ENCODE measurements at regions not wholly inside any gene's neighbourhood (a gene's known extent, or its start where the extent isn't known, plus 50 kb on each side); places are given as distances from the start of the nearest gene placed in this dataset.
A peak's percentile ranks its signal among the peaks of the same experiment; 100 is the strongest.

DNA sequence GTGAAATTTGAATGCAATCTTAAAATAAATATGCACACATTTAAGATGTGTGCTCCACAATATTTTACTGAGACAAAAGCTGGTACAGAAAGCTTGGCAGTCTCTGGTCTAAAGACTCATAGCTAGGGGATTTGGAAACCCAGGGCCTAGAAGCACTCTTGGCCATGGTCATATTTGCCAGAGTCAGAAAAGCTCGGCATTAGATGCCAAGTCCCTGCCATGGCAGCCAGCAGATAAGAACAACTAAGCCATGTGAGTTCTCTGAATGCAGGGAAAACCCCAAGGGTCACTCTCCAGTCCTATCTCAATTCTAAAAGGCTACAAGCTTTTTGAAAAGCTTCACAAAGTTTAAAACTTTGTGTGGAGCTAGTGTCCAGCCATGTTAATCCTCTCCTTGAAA lies 119.5 kb downstream of the FAM114A2 start:
- H3K9me3 ChIP-seq: no peaks in the 10 kb centered on the region
- H3K27me3 ChIP-seq: no peaks in the 10 kb centered on the region
- intact Hi-C loops (cut with DNase I): no loop called here
- no peaks in the 10 kb centered on the region for H3K4me1 ChIP-seq
- TF ChIP-seq, protein P1, sequence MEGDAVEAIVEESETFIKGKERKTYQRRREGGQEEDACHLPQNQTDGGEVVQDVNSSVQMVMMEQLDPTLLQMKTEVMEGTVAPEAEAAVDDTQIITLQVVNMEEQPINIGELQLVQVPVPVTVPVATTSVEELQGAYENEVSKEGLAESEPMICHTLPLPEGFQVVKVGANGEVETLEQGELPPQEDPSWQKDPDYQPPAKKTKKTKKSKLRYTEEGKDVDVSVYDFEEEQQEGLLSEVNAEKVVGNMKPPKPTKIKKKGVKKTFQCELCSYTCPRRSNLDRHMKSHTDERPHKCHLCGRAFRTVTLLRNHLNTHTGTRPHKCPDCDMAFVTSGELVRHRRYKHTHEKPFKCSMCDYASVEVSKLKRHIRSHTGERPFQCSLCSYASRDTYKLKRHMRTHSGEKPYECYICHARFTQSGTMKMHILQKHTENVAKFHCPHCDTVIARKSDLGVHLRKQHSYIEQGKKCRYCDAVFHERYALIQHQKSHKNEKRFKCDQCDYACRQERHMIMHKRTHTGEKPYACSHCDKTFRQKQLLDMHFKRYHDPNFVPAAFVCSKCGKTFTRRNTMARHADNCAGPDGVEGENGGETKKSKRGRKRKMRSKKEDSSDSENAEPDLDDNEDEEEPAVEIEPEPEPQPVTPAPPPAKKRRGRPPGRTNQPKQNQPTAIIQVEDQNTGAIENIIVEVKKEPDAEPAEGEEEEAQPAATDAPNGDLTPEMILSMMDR (IDR thresholded peaks at IDR 0.05): no peak
- TF ChIP-seq EP300 (IDR thresholded peaks at IDR 0.05): no peak
- TF ChIP-seq POLR2A (IDR thresholded peaks at IDR 0.05): no peak
- no peak for TF ChIP-seq POLR2AphosphoS5 (IDR thresholded peaks at IDR 0.05)
- H3K36me3 ChIP-seq: no peaks in the 10 kb centered on the region
- 43 to 77% methylated on average over 1 of the region's 1 CpG for WGBS, 2 donors
- H3K4me3 ChIP-seq: no peak overlapping the region
- no peak for DNase-seq
- H3K27ac ChIP-seq: no peak overlapping the region

DNA sequence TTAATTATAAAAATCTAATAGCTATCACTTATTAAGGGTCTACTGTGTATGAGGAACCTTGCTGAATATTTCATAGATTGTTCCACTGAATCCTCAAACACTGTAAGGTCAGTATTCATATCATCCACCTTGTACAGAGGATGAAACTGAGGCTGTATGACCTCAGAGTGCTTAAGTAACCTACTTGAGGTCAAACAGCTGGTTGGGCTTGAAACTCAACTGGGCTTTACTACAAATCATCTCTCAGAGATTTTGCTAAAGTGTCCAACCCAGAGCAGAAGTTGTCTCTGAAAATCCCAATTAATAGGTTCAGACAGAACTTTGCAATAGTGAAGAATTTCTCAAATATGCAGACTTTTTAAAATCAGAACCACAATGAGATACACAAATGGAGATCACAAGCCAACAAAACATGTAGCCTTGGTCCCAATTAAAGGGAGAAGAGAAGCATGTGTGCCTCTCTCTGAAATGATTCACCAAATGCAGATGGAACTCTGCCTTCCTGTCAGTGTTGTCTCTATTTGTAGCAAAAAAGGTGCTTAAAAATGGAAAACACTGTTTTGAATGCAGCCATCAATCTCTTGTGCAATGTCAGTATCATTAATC lies 131.4 kb downstream of the FAM114A2 start:
- no peak for TF ChIP-seq POLR2A (IDR thresholded peaks at IDR 0.05)
- TF ChIP-seq, protein P1 (IDR thresholded peaks at IDR 0.05): no peak
- no peak for TF ChIP-seq EP300 (IDR thresholded peaks at IDR 0.05)
- TF ChIP-seq POLR2AphosphoS5 (IDR thresholded peaks at IDR 0.05): no peak
- no peak for DNase-seq
- intact Hi-C loops (cut with DNase I): no loop called here
- no peaks in the 10 kb centered on the region for H3K36me3 ChIP-seq
- H3K9me3 ChIP-seq: peaks cover 0 to 3% (median 0%) of the 10 kb centered on the region in 4 donors
- no peak overlapping the region for H3K4me3 ChIP-seq
- no peaks in the 10 kb centered on the region for H3K4me1 ChIP-seq
- H3K27ac ChIP-seq: no peak overlapping the region
- H3K27me3 ChIP-seq: no peaks in the 10 kb centered on the region

DNA sequence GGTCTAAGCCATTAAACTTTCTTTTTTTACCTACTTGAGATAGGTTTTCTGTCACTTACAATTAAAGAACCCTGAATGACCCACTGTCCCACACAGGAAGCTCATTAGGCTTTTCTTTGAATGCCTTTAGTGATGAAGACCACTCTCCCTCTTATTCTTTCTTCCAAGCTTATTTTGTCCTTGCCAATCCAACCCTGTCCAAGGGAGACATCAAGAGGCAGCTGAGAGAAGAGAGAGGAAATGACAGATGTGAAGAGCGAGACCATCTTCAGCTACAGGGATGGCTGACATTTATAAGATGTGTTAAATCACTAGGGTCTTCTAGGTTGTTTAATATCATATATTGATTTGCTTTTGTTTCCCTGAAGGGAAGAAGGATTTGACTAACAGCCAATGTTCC lies 133.5 kb downstream of the FAM114A2 start:
- TF ChIP-seq POLR2AphosphoS5 (IDR thresholded peaks at IDR 0.05) (no peak), POLR2A (IDR thresholded peaks at IDR 0.05) (no peak), EP300 (IDR thresholded peaks at IDR 0.05) (no peak)
- TF ChIP-seq, protein P1 (IDR thresholded peaks at IDR 0.05): no peak
- no peak overlapping the region for H3K4me3 ChIP-seq
- no peaks in the 10 kb centered on the region for H3K9me3 ChIP-seq
- H3K27ac ChIP-seq: no peak overlapping the region
- 85 to 92% methylated on average over 1 of the region's 1 CpG for WGBS, 2 donors
- H3K36me3 ChIP-seq: no peaks in the 10 kb centered on the region
- H3K27me3 ChIP-seq: no peaks in the 10 kb centered on the region
- DNase-seq: no peak
- intact Hi-C loops (cut with DNase I): no loop called here
- no peaks in the 10 kb centered on the region for H3K4me1 ChIP-seq

DNA sequence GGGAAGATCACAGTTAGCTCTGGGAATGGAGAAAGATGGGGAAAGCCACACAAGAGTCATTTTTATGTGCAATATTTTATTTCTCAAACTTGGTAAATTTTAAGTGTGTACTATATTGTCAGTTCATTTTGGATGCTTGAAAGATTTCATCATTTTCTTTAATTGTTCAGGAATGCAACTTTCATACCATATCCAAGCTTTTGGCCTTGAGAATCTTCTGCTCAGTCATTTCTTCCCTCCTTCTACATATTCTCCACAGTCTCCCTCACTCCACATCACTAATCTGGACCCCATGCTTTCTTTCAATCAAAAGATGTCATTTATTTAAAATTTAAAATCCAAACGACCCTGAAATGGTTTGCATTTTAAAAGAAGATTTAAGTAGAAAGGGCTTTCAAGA lies 135.4 kb downstream of the FAM114A2 start:
- WGBS, 2 donors: 4 to 18% methylated on average over 1 of the region's 1 CpG
- Histone ChIP-seq H3K36me3 (no peaks in the 10 kb centered on the region), H3K4me3 (no peak overlapping the region), H3K9me3 (no peaks in the 10 kb centered on the region), H3K4me1 (no peaks in the 10 kb centered on the region), H3K27me3 (no peaks in the 10 kb centered on the region), H3K27ac (no peak overlapping the region)
- intact Hi-C loops (cut with DNase I): no loop called here
- DNase-seq: no peak
- TF ChIP-seq POLR2A (IDR thresholded peaks at IDR 0.05): no peak
- no peak for TF ChIP-seq POLR2AphosphoS5 (IDR thresholded peaks at IDR 0.05)
- no peak for TF ChIP-seq EP300 (IDR thresholded peaks at IDR 0.05)
- TF ChIP-seq, protein P1 (IDR thresholded peaks at IDR 0.05): no peak

DNA sequence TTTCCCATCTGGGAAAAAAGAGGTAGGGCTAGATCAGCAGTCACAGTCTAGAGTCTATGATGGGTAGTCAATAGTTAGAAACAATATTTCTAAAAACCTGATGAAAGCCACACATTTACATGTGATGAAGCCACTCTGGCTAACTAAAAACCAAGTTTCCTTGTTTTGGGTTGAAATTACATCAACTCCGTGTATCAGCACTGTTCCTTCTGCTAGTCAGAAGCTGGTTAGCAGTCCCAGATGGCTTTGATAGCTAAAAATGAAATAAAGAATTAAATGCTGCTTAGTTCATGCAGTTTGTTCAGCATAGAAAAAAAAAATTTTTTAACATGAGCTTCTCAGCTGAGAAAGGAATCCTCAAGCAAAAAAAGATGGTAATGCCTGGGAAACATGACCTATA lies 136.7 kb downstream of the FAM114A2 start:
- intact Hi-C loops (cut with DNase I): no loop called here
- peak overlapping the region in 2 of 4 donors; percentile 61 to 71 for H3K27ac ChIP-seq

More for the DNA sequence above, 136.7 kb downstream of the FAM114A2 start:
- H3K4me1 ChIP-seq: no peaks in the 10 kb centered on the region
- H3K9me3 ChIP-seq: no peaks in the 10 kb centered on the region
- no peak for TF ChIP-seq POLR2A (IDR thresholded peaks at IDR 0.05)
- no peak for TF ChIP-seq EP300 (IDR thresholded peaks at IDR 0.05)
- TF ChIP-seq, protein P1 (IDR thresholded peaks at IDR 0.05): no peak
- no peak for TF ChIP-seq POLR2AphosphoS5 (IDR thresholded peaks at IDR 0.05)
- no peak for DNase-seq
- no peaks in the 10 kb centered on the region for H3K27me3 ChIP-seq
- 76 to 78% methylated on average over 1 of the region's 1 CpG for WGBS, 2 donors
- H3K36me3 ChIP-seq: no peaks in the 10 kb centered on the region
- H3K4me3 ChIP-seq: no peak overlapping the region

All from sigmoid colon (tissue), 6 donors.